ENCODE measurements at regions not wholly inside any gene's neighbourhood (a gene's known extent, or its start where the extent isn't known, plus 50 kb on each side); places are given as distances from the start of the nearest gene placed in this dataset.

DNA sequence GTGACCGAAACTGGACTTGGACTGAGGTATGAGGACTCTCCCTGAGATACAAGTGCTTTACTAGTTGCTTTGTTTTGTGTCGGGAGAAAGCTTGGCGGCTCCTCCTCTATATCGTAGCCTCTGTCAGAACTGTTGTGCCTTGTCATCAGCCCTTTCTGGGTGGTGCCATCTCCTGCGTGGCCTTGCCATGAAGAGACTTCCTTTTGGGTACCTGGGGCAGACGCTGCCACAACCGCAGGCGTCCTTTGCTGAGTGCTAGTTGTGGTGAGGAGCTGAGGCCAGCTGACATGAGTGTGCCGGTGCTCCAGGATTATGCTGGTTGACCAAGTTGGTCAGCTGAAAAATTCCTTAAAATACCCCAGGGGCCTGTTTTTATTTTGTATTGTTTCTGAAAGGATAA is 124.5 kb downstream of the AKAP11 start:
- no peaks in the 10 kb centered on the region for H3K9me3 ChIP-seq (ENCODE audit: low read length)
- DNase-seq (ENCODE audit: low spot score) (no peak), FAIRE-seq (no peak), ATAC-seq (no peak)
- H3K9ac ChIP-seq (ENCODE audit: insufficient read depth, low read depth, low read length) = no peak overlapping the region
- ChIA-PET CTCF (ENCODE audit: low intra/inter-chr PET ratio, low total read pairs) (no interaction called here), POLR2A (no interaction called here)
- in situ Hi-C loops (cut with HindIII; ENCODE audit: extremely low pct_ligation_motif_present, low pct_unique_long_range_greater_than_20kb) = no loop called here
- no peak overlapping the region for H3K4me2 ChIP-seq (ENCODE audit: low read depth, low read length)
- H3K4me3 ChIP-seq (replicated peaks in 1 of 3; ENCODE audit: insufficient read depth in 1 of 3, low read depth in 2 of 3, low read length in 3 of 3) = no peak overlapping the region
- H3K27ac ChIP-seq (ENCODE audit: extremely low read length, insufficient read depth, low read length) = no peak overlapping the region
- intact Hi-C loops (cut with micrococcal nuclease; ENCODE audit: unreplicated experiment) = no loop called here
- no peak overlapping the region for H2AFZ ChIP-seq (ENCODE audit: low read length)
- 61% methylated on average over 6 of the region's 9 CpGs for WGBS (ENCODE audit: low lambda C conversion rate)
- H3K27me3 ChIP-seq (ENCODE audit: control insufficient read depth in 1 of 2, insufficient read depth in 2 of 2, low read length in 2 of 2) = no peaks in the 10 kb centered on the region
- no peaks in the 10 kb centered on the region for H3K4me1 ChIP-seq (ENCODE audit: insufficient read depth, low read length)
- no peaks in the 10 kb centered on the region for H4K20me1 ChIP-seq (ENCODE audit: insufficient read depth, low read length)
- TF ChIP-seq, protein P1, sequence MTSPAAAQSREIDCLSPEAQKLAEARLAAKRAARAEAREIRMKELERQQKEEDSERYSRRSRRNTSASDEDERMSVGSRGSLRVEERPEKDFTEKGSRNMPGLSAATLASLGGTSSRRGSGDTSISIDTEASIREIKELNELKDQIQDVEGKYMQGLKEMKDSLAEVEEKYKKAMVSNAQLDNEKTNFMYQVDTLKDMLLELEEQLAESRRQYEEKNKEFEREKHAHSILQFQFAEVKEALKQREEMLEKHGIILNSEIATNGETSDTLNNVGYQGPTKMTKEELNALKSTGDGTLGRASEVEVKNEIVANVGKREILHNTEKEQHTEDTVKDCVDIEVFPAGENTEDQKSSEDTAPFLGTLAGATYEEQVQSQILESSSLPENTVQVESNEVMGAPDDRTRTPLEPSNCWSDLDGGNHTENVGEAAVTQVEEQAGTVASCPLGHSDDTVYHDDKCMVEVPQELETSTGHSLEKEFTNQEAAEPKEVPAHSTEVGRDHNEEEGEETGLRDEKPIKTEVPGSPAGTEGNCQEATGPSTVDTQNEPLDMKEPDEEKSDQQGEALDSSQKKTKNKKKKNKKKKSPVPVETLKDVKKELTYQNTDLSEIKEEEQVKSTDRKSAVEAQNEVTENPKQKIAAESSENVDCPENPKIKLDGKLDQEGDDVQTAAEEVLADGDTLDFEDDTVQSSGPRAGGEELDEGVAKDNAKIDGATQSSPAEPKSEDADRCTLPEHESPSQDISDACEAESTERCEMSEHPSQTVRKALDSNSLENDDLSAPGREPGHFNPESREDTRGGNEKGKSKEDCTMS (CRISPR knock-in tag; conservative IDR thresholded peaks at IDR 0.05) = no peak
- TF ChIP-seq SALL2 (CRISPR knock-in tag; IDR thresholded peaks at IDR 0.05) = no peak
- TF ChIP-seq, protein P2, sequence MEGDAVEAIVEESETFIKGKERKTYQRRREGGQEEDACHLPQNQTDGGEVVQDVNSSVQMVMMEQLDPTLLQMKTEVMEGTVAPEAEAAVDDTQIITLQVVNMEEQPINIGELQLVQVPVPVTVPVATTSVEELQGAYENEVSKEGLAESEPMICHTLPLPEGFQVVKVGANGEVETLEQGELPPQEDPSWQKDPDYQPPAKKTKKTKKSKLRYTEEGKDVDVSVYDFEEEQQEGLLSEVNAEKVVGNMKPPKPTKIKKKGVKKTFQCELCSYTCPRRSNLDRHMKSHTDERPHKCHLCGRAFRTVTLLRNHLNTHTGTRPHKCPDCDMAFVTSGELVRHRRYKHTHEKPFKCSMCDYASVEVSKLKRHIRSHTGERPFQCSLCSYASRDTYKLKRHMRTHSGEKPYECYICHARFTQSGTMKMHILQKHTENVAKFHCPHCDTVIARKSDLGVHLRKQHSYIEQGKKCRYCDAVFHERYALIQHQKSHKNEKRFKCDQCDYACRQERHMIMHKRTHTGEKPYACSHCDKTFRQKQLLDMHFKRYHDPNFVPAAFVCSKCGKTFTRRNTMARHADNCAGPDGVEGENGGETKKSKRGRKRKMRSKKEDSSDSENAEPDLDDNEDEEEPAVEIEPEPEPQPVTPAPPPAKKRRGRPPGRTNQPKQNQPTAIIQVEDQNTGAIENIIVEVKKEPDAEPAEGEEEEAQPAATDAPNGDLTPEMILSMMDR (CRISPR knock-in tag; IDR thresholded peaks at IDR 0.05) = no peak
- no peak for TF ChIP-seq KAT2B (IDR thresholded peaks at IDR 0.05; ENCODE audit: borderline replicate concordance, low read depth, low read length)
- TF ChIP-seq ZNF235 (CRISPR knock-in tag; IDR thresholded peaks at IDR 0.05; ENCODE audit: borderline replicate concordance) = no peak
- TF ChIP-seq SP1 (IDR thresholded peaks at IDR 0.05) = no peak
- TF ChIP-seq SP1 (CRISPR knock-in tag; IDR thresholded peaks at IDR 0.05) = no peak
- no peaks in the 10 kb centered on the region for H3K79me2 ChIP-seq (ENCODE audit: insufficient read depth, low read length)
- no TSS peak for BruUV-seq (replicated peaks)
- no peaks in the 10 kb centered on the region for H3K36me3 ChIP-seq (replicated peaks in 1 of 2; ENCODE audit: control insufficient read depth in 1 of 2, insufficient read depth in 2 of 2, low read length in 2 of 2)

Data from HepG2 (cell line).